ENCODE measurements at regions not wholly inside any gene's neighbourhood (a gene's known extent, or its start where the extent isn't known, plus 50 kb on each side); places are given as distances from the start of the nearest gene placed in this dataset.

DNA sequence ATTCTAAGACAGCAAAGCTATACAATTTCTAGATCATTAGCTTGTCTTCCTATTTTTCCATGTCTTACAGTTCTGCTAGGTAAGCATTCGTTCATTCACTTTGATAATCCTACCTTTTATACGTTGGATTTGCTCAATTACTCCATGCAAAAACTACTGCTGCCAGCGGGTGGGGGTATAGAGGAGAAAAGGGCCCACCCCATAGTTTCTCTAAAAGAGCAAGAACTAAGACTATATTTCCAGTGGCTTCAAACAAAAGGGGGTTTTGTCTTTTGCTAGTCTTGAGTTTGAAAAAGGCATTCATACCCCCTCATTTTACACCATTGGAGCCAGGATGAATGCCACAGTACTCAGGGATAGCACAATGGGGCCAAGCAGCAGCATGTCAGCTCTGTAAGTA lies 155.7 kb downstream of the WT1 start:
- no peak for DNase-seq

DNA sequence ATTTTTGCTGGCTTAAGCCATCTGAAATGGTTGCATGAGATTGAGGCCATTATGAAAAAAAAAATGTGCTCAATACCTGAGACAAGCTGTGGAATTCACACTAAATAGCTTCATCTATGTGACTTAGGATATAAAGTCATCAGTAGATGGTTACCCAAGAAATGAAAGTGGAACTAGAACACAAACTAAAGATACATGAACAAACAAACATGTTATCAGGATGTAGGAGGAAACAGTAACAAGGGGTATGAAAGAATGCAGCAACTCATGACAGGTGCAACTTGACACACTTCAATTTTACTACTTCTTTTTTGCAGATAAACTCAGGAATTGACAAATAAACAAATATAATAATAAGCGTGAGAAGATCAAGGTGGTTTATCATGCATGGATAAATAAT lies 155.0 kb downstream of the WT1 start:
- no peak for DNase-seq

DNA sequence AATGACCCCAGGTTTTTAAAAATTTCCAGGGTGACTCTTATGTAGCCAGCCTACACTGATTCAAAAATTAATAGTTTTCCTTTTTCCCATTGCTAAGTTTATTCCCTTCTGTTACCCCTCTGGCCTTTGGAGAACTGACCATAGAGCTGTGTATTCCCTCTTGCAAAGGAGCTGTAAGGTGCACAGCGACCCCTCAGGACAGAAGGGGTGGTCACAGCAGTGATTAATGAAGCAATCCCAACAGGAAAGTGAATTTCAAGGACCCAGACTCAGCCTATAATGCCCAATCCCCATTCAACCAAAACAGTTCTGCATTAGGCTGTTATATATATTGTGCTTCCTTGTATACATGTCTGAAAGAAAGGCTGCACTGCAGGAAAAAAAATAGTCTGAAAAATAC lies 147.1 kb downstream of the WT1 start:
- DNase-seq = no peak

DNA sequence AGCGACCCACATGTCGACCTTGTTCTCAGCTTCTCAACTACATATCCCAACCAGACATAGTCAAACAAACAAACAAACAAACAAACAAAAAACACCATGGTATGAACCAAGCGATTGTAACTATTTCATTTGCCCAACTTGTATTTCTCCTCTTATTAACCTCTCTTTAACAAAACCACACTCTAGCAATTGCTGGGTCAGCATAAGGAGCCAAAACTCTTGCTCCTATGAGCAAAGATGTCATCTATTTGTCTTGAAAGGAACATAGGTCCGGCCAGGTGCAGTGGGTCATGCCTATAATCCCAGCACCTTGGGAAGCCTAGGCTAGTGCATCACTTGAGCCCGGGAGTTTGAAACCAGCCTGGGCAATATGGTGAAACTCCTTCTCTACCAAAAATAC lies 145.6 kb downstream of the WT1 start:
- no peak for DNase-seq

DNA sequence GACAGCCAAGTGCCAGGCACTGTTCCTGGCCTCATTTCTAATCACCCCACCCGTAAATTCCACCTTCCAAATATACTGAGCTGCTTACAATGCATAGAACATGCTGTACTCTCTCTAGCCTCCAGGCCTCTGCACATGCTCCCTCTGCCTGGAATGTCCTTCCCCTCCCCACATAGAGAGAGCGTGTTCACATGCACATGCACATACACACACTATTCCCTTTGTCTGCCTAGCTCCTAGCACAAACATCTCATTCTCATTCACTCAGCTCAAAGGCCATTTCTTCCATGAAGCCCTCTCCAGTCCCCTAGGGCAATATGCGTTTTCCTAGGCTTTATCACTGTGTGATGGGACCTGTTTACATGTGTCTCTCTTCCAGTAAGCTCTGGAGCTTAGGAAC lies 144.6 kb downstream of the WT1 start:
- DNase-seq = no peak

DNA sequence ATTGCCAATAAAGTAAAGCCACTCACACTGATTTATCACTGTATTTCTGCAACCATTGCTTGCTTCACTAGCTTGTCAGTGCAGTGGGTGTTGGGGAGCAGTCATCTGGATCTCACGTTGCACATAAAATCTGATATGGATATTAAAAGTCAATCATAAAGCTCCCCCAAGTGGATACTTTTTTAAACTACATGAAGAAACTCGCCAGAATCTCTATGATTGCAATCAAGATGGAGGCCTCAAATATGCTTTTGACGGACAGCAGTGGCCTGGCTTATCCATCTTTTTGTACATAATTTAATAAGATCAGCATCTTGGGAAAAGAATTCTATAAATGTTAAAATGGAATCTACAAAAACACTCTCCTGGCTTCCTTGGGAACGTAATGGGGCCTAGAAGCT lies 137.7 kb downstream of the WT1 start:
- DNase-seq = no peak

DNA sequence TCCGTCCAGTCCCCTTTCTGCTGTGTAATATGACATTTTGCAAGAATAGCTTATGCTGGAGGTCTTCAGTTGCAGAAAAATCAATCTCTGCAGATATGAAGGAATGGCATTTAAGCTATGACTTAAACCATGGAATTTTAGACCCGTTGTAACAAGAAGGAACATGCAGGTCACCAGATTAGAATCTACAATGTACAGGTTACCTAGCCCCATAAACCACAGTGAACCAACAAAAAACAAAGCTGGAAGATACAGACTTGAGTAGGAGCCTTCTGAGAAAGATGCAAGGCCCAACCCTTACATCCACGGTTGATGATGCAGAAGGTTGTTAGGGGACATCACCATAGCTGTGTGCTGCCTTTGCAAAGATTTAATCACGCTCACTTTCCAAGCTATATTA lies 132.5 kb downstream of the WT1 start:
- no peak for DNase-seq

DNA sequence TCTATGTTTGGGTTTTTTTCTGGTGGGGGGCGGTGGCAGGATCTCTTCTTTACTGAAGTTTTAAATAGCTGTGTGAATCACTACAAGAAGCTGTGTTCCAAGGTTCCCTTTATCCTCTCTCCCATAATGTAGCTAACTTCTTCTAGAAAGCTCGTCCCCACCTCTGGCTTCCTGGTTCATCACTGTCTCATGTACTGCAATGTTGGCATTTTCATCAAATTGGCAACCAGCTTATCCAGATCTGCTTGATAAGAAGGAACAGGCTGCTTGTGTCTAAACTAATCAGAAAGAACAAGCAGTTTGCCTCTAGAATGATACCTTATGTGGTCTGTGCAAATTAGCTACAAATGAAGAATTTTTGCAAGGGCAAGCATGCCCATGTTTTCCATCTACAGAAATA lies 130.8 kb downstream of the WT1 start:
- DNase-seq = no peak

DNA sequence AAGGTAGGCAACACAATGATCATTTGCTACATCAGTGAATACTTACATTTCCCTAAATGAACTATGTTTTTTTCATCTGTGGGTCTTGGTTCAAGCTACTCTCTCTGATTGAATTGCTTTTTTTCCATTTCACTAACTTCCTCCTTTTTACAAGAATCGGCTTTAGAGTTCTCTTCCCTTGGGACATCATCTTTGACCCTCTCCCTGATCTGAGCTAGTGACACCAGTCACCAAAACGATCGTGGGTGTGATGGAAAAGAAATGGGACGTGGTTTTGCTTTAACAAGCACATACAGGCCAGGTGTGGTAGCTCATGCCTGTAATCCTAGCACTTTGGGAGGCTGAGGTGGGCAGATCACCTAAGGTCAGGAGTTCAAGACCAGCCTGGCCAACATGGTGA lies 129.9 kb downstream of the WT1 start:
- DNase-seq = no peak

DNA sequence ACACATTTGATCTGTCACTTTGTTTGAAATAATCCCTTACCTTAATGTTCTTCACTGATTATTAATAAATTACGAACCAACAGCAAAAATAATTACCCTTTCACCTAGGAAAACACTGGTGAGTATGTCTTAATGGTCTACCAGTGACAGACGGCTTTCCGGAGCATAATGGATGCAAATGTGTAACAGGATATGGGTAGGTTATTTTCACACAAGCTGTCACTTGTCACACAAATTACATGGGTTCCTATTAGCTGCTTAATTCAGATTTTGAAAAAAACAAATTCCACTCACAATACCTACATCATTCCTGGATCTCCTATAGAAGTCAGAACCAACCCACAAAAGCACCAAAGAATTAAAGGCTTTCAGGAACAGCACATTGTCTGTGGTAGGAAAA lies 127.9 kb downstream of the WT1 start:
- no peak for DNase-seq

DNA sequence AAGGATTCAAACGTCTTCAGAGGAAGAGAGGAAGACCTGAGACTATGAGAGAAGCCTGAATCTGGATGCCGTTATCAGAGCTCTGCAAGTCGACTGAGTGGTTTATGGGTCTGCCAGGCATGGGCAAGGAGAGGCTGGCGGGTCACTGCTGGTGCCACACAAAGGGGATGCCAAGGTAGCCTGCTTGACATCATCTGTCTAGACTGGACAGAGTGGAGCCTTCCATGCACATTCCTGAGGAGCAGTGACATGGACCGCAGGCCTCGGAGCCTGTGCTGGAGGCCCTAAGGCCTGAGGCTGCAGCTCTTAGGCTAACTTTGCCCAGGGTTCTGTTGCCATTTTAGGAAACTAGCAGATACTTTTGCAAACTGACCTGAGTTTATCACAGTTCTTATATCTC lies 127.4 kb downstream of the WT1 start:
- DNase-seq = no peak

DNA sequence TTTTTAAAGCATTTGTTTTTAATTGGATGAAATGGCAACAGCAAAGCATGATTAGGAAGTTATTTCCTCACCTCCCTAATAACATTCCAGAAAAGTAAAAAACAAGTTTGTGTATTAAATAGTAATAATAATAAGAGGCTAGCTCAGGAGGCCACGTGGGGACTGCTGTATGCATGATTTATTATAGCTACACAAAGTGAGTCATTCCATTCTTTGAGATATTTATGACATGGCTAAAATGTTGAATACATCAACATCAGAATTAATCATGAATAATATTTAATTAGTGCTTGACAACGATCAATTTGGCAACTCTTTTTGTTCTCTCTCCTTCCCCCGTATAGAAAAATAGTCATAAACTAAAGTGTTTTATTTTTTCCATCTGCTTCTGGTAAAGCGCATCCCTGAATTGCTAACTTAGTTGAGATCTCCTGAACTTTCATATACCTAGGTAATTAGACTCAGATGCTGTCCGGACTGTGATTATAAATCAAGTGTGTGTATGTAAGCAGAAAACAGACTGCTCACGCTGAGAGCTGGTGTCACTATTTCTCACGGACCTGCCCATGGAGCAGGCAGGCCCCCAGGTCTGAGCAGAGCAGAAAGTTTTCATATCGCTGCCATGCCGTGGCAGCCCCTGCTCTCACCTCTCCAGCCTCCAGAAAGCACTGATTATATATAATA lies 125.7 kb downstream of the WT1 start:
- no peak for DNase-seq

DNA sequence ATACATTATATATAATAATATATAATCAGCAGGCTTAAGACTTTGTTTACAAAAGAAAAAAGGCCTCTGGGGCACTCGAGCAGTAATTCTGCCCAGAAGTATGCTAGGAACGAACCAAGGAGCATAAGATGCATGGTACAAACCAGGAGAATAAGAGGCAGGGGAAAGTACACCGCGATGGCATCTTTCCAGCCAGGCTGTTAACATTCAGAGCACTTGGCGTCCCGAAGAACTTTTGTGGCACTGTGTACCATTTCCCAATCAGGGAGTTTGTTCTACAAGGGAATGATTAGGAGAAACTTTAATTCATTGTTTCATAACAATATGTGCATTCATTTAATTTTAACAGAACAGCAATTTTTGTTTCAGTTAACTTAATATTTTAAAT lies 125.1 kb downstream of the WT1 start:
- no peak for DNase-seq

DNA sequence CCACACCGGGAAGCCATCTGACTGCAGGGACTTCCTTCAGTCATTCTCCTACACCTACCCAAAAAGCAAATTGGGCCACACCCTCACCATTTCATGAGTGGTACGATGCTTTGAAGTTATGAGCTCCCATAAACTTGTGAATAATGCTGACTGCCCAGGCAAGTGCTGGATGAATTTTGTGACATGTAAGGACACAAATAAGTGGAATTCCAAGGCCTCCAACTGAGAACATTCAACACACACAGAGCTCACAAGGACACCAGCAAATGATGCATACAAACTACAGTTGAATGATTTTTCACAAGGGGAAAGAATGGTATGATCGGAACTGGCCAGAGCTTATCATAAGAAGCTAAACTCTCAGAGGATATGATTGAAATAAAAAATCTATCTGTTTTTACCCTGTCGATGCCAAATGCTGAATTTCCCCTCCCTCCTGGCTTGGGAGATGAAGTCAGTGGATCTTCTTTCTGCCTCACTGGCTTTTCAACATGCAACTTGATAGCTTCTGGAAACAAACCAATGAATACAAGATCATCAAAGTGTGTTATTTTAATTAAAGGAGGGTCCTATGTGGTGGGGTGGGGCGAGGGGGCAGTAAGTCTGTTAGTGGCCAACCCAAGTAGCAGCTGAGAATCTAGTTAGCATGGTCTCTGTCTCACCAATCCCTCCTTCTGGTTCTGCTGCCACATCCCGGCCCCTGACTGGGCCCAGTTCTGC lies 123.8 kb downstream of the WT1 start:
- DNase-seq = no peak

DNA sequence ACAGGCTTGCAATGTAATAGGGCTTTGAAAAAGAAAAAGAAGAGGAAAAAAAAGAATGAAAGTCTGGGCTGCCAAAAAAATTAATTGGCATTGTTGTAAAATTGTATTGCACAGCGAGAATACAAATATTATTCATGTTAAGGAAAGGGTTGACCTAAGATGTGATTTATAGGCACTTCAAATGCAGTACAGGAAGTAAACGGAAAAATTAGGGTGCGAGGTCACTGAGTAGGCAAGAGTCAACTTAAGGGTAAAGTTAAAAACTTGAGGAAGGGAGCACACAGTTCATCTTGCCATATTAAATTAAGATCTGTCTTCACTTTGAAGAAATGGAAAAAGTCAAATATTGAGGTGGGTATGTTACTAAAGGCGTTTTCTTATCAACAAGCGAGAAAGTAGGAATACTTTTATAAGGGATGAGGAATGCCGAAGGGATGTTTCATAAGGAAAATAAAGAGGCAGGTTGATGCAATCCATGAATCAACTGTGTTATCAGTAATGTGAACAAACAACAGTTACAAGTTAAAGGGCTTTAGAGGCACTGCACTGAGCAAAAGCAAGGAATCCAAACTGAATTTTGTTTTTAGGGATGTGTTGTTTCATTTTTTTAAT lies 123.0 kb downstream of the WT1 start:
- no peak for DNase-seq

DNA sequence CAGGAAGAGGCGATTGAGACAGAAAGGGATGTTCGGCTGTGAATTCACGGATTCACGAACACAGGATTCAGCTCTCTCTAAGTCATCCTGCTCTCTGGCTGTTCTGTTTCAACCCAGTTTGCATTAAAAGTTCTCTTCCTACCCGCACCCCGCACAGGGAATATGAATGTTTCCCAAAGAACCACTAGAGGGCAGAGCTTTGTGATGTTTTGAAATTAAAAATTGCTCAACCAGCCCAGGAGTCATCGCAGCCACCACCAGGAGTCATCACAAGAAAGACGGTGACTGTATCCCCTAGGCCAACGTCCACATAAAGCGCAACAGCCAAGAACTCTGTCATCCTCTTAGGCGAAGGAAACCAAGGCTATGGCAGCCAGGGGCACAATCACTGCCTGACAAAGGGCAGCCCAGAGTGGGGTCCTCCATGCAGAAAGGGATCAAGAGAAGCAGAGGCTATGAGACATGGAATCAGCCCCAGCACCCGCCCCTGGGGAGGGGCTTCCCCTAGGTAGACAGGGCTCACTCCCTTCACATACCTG lies 122.4 kb downstream of the WT1 start:
- DNase-seq = peak; percentile 56

DNA sequence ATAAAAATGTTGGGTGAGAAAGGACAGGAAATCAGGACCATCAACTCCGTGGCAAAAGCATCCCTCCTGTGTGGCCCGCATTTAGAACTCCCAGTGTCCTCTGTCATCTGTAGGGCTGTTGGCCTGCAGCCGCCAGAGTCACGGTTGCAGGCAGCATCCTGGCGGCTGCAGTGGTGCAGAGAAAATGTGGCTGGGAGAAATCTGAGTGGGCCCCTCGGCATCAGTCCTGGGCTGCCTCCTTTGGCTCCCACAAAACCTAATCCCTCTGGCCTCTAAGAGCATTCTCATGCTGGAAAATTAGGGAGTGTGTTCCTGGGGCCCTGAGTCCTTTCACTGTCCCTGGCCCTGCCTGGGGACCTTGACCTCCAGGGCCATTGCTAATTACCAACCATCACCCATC lies 121.9 kb downstream of the WT1 start:
- DNase-seq = no peak

DNA sequence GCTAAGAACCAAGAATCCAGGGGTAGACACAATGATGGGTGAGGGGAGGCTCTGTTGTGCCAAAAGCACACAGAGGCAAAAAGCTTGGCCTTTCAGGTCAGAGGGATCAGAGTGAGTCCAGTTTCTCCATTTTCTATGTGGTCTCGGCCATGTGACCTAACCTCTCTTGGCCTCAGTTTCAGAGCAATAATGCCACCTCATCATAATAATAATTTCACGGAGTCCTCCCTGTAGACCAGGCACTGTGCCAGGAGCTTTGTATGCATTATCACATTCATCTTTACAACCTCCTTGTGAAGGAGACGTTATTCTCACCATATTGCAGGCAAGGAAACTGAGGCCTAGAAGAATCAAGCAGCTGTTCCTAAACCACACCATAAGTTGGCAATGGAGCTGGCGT lies 120.2 kb downstream of the WT1 start:
- DNase-seq = no peak

DNA sequence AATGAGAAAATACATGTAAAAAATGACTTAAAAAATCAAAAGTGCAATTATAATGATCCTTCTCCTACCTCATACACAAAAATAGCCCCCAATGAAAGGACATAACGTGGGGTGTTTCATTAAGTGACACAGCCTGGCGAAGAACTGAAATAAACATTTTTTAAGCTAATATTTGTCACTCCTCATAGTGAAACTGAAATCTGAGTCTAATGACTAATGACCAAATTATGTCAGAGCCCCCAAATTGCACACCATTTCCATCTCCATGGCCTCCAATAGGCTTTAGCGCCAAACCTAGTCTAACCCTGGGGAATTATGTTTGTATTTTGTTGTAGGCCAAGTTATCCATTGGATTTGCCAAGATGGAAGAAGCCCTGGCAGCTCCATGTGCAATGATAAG lies 119.1 kb downstream of the WT1 start:
- no peak for DNase-seq

DNA sequence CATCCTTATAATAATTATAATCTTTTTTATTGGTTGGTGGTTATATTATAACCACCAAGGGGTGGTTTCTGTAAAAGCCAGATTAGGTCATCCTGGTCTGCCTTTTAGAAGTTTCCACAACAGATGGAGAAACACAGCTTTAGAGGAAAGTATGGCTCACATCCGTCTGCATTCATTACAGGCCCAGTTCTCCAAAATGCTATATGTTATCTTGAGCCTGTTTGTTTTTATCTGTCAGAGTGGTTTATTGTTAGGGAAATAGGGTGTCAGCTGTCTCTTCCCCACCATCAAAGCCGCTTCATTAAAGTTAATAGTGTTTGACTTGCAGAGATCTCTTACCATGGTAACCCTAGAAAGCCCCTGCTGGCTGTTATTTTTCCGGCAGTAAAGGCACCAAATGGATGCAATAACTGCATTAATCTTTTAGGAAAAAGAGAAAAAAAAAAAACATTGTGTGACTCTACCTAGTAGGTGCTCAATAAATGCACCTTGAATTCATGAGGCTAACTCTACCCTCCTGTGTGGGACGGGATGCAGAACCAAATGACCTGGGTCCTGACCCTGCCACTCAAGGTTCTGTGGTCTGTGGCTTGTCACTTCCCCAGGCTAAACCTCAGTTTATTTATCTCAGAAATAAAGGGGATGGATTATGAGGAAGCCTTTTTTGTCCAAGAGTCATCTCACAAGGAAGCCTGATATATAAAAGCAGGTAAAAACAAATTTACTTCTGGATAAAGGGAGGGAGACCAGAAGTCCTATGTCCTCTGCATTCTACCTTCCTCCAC lies 118.3 kb downstream of the WT1 start:
- DNase-seq = no peak

DNA sequence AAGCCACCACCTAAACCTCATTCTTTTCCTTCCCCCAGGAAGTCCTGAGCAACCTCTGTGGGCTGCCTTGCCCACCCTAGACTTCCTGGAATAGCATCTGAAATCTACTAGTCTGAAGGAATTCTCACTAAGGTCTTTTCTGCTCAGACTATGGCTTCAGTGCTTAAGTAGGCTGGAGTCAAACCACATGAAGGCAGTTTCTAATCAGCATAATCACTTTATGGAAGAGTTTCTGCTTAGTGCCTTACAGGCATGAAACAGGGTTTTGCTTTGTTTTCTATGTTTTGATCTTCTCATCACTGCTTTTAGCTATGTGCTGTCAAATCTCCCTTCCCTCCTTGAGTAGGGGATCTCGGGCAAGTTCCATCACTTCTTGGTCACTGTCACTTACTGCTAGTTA lies 117.7 kb downstream of the WT1 start:
- no peak for DNase-seq

DNA sequence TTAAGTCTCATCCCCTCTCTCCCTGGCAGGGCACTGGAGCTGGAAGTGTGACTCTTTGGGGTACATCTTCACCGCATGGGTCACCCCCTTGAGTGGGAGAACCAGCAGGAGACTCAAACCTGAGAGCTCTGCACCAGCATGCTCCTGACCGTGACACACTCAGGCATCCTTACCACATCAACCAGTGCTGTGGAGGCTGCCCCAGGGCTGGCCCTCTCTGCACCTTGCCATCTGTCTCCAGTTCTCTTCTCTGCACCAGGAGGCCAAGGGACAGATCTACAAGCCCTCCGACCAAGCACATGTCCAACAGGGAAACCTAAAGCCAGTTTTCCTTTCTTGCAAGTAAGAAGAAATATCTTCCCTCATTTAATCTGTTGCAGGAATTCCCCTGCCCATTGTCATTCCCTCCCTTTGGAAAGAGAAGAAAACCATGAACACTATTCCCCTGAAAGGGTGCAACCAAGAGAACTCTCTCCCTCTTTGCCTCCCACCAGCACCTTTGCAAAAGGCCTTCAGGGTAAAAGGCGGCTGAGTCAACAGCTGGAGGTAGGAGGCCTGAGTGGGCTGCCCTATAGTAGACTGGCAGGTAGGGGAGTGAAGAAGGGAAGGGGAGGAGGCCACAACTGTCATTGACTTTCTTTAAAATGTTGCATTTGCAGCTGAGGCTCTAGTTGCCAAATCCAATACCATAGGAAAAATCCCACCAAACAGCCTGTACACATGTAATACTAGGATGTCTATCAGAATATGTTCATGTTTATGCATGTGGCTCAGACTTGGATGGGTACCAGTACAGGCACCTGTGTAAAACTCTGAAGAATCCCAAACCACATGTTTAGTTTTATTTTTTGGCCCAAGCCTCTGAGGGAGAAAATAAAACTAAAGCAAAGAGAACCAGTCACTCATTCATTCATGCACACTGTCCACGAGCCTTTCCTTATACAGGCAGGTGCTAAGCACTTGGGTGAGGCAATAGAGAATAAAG lies 117.0 kb downstream of the WT1 start:
- DNase-seq = no peak

Measured in stimulated activated CD4-positive, alpha-beta T cell treated with anti-CD3 and anti-CD28 coated beads, Interleukin-1b, Interleukin-23, amount 100 ng/mL, for 48 hours (primary cell).